GM21825 (cell line): ENCODE measurements at regions not wholly inside any gene's neighbourhood (a gene's known extent, or its start where the extent isn't known, plus 50 kb on each side); places are given as distances from the start of the nearest gene placed in this dataset.
"Not testable (repeated sequence)": the region's sequence is repeated elsewhere in the genome, so short reads cannot be mapped to it uniquely, and the experiment has no call there.

Experiments
- ATAC-seq: cut with Tn5 transposase; IDR thresholded peaks from one replicate; pipeline ENCODE4 v1.9.1; 2021; ENCODE audit warnings: mild to moderate bottlenecking, moderate library complexity; ENCODE audit not compliant: unreplicated experiment

- no peak for ATAC-seq
Observed at GRCh38 chr18:62629031-62629430, 86.3 kb upstream of the PHLPP1 start.

GRCh38 chr18:62631173-62631572 is 84.2 kb upstream of the PHLPP1 start:
- ATAC-seq: no peak

GRCh38 chr18:62632788-62633455 is 82.4 kb upstream of the PHLPP1 start:
- no peak for ATAC-seq

GRCh38 chr18:62634458-62634857 is 80.9 kb upstream of the PHLPP1 start:
- ATAC-seq: no peak

- no peak for ATAC-seq
Observed at GRCh38 chr18:62634979-62635630, 80.2 kb upstream of the PHLPP1 start.

GRCh38 chr18:62637403-62637802 is 77.9 kb upstream of the PHLPP1 start:
- no peak for ATAC-seq

- no peak for ATAC-seq
Observed at GRCh38 chr18:62637807-62638687, 77.3 kb upstream of the PHLPP1 start.

- no peak for ATAC-seq
Observed at GRCh38 chr18:62643181-62643580, 72.2 kb upstream of the PHLPP1 start.

GRCh38 chr18:62644773-62645172 is 70.6 kb upstream of the PHLPP1 start:
- ATAC-seq: no peak

- ATAC-seq: no peak
Observed at GRCh38 chr18:62647179-62647578, 68.2 kb upstream of the PHLPP1 start.

GRCh38 chr18:62648045-62648678 is 67.2 kb upstream of the PHLPP1 start:
- no peak for ATAC-seq

- ATAC-seq: no peak
Observed at GRCh38 chr18:62651276-62652056, 63.9 kb upstream of the PHLPP1 start.

GRCh38 chr18:62652057-62652629 is 63.2 kb upstream of the PHLPP1 start:
- ATAC-seq: not testable (repeated sequence)

- ATAC-seq: no peak
Observed at GRCh38 chr18:62655520-62656219, 59.7 kb upstream of the PHLPP1 start.

- no peak for ATAC-seq
Observed at GRCh38 chr18:62658028-62658427, 57.3 kb upstream of the PHLPP1 start.

- no peak for ATAC-seq
Observed at GRCh38 chr18:62659698-62660097, 55.6 kb upstream of the PHLPP1 start.

GRCh38 chr18:62660691-62661090 is 54.6 kb upstream of the PHLPP1 start:
- ATAC-seq: no peak

GRCh38 chr18:62663731-62664336 is 51.5 kb upstream of the PHLPP1 start:
- peak; percentile 88 for ATAC-seq

GRCh38 chr18:62664414-62664813 is 50.9 kb upstream of the PHLPP1 start:
- ATAC-seq: peak; percentile 6
